ENCODE measurements at regions not wholly inside any gene's neighbourhood (a gene's known extent, or its start where the extent isn't known, plus 50 kb on each side); places are given as distances from the start of the nearest gene placed in this dataset.

DNA sequence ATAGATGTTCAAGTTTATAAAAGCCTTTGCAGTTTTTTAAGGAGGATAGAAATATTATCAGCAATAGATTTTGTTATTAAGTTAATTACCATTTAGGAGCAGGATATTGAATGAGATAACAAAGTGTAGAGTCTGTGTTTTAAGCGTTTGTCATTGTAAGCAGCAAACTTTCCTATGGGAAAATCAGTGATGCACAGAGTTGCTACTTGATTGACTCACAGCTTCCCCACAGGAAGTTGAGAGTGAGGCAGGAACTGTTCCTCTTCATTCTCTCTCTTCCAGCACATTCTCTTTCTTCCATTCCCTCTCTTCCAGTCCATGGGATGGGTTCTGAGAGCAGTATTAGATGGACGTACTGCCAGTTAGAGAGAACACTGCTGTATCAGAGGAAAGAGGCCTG, 867.7 kb upstream of the AGA start:
- no peak for DNase-seq

DNA sequence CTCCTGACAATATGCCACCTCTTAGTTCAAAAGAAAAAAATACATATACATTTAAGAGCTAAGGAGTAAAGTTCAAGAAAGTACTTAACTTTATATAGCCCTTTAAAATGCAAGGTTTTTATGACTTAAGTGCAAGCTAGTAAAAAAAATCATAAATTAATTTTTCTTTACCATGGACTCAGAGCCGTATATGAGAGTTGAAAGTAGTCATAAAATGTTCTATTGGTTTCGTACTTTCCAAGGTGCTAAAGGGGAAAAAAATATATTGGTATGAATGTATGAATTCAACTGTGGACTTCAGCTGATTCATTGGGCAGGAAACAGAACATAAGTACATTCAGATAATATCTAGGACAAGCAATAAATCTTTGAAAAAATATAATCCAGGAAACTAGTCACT, 869.8 kb upstream of the AGA start:
- DNase-seq: no peak

DNA sequence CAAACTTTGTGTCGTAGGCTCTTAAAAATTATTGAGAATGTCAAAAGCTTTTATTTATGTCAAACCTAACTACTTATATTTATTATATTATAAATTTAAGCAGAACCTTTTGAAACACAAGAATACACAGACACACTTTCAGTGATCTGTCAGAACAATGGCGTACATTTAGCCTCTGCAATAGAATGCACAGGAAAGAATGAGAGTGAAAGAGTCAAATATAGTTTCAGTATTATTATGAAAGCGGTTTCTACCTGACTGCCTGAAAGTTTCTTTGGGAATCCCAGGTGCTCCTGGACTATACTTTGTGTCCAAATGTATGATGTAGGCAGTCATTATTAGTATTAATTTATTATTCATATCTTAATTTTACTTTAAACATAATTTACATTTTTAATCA, 872.0 kb upstream of the AGA start:
- DNase-seq: no peak

DNA sequence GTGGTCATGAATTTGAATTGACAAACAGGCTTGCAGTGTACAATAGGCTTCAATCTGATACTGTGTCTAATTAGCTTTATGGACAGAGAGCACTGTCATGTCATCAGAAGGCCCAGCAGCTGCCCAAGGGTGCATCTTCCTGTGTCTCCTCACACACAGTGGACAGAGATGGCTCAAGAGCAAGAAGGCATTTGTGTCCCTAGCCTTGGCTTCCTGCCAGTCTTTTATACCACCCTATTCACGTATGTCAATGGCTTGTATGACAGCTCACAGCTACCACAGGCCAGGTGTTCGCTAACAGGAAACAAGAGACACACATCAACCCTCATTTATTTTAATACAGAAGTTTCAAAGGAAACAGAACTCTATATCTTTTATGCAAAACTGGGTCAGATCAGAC, 874.0 kb upstream of the AGA start:
- no peak for DNase-seq

DNA sequence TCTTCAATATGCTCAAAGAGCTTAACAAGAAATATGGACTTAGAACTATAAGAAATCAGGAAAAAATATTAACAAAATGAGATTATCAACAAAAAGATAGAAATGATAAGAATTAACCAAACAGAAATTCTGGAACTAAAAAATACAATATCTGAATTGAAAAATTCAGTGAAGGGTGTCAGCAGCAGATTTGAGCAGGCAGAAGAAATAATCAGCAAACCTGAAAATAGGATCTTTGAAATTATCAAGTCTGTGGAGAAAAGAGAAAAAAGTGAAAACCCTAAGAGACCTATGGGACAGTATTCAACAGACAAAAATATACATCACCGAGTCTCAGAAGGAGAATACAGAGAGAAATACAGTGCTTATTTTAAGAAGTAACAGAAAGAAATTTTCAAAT, 877.8 kb upstream of the AGA start:
- DNase-seq: no peak

DNA sequence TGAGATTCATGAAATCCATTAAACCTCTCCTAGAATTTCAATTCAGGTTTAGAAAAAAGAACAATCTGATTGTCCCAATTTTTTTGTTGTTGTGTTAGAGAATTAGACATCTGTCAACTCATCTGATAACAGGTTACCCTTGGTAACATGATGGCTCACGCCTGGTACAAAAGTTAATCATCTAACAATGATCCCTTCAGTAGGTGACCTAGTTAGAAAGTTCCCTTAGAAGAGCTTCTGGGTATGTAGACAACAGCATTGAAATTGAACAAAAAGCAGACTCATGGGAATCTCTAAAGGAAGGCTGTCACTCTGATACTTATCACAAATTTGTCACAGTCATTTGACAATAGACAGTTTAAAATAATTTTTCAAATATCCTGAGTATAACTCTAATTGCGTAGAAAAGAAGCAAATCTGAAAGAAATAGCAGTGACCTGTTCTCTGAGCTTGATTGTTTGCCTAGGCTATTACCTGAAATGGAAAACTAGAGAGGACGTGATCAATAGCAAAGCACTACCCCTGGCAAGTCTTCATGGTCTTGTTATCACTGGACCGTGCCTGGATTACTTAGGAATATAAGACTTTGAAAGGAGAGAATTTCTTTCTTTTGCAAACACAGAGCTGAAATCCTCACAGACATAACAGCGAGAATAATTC, 880.4 kb upstream of the AGA start:
- DNase-seq: no peak

DNA sequence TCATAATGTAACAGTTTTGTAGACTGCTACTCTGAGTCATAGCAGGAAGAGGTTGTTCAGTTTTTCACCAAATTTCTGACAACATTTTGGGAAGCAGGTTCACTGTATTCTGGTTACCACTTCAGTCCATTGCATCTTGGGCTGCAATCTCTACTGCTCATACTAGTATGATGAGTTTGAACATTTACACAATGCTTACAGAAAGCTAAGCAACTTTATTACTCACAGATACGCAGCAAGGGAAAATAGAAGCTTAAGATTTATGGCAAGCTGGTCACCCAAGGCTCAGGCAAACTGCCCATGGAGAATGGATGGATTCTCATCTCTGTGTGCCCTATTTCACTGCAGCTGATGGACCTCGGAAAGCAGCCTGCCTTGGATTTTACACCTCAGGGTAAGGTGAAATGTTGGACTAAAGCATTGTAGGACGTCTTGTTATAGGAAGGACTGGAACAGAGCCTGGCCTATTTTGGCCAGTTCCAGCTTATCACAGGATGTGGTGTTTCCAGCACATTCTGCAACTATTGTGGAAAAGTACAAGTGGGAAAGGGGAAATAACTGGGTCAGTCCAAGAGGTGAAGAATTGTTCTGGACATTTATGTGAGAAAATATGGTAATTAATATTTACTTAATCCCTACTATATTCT, 887.1 kb upstream of the AGA start:
- no peak for DNase-seq

DNA sequence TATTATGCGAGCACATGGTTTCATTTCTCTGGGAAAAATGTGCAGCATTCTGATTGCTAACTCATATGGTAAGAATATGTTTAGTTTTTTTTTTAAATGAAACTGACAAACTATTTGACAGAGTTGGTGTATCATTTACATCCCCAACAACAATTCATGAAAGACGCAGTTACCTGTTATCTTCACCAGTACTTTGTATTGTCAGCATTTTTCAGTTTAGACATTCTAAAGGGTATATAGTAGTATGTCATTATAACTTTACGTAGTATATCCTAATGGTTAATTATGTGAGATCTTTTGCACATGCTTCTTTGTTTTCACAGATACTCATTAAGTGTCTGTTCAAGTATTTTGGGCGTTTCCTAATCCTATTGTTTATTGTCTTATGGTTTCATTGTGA, 891.1 kb upstream of the AGA start:
- DNase-seq: no peak

DNA sequence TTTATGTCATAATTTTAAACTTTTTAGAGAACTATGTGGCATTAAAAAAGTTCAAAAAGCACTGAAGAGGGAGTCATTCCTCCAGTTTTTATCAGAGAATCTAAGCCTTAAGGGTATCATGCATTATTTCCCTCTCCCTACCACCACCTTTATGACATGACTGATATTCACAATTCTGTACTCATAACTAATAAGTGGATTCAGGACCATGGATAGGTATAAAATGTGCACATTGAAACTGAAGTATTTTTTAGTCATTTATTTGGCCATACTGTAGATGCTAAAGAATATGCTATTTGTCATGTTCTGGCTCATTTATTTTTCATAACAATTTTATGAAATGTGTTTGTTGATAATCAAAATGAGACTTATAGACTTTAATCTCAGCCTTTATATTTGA, 897.5 kb upstream of the AGA start:
- DNase-seq: no peak

DNA sequence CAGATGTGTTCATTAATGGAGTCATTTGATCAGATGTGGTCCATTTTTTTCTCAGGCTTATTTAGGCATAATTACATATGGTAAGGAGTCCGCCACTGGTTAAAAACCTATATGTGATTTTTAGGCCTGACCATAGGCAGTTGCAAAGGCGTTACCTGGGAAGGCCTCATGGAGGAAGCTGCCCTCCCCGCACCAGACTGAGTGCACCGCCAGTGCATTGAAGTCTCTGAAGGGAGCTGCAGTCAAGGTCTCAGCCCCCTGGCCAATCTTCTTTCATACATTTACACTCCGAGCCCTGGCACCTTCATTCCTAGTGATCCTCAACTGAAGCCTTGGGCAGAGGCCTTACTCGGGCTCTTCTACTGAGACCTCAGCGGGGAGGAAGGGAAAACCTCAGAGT, 898.2 kb upstream of the AGA start:
- no peak for DNase-seq

DNA sequence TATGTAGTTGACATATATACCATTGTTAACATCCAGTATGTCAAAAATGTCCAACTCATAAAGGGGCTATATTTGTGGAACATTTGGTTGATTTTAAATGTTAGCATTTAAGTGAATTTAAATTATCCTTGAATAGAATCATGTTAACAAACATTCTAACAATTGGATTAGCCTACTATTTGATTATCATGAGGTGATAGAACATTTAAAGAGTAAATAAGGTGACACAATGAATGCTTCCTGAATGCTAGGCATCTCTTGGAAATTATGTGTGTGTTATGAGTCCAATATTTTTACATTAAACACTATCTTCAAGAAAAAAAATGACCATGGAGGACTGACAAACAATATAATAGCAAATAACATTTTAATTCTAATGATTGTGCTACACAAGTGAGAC, 901.9 kb upstream of the AGA start:
- DNase-seq: no peak

DNA sequence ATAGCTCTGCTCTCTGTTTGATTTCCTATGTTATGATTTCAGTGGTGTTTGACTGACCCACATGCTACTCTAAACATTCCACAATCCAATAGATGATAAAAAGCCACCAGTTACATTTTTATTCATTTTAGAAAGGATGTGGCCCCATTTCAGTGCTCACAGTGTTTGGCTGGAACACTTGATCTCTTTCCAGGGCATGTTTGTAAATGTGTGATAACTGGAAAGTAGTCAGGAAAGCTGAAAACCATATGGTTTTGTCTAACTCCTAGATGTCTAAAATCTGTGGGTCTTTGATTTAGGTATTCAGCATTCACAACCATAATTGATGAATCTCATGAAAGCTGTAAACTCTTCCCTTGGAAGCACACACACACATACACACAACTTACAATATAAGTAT, 904.9 kb upstream of the AGA start:
- DNase-seq: no peak

DNA sequence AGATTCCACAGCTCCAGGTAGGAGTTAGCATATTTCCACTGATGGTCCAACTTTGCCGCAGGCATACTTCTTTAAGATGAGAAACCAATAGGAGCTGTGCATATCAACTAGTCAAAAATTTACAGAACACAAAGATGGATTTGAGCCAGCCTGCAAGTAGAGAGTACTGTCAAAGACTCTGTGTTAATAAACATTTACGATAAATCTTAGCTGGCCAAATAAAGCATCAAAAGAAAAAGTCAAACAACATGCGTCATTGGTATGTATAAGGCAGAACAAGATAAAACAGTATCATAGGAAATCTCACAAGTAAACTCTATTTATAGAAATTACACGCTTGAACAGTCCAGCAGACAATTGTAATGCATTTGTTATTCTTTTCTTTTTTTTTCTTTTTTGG, 907.4 kb upstream of the AGA start:
- no peak for DNase-seq

DNA sequence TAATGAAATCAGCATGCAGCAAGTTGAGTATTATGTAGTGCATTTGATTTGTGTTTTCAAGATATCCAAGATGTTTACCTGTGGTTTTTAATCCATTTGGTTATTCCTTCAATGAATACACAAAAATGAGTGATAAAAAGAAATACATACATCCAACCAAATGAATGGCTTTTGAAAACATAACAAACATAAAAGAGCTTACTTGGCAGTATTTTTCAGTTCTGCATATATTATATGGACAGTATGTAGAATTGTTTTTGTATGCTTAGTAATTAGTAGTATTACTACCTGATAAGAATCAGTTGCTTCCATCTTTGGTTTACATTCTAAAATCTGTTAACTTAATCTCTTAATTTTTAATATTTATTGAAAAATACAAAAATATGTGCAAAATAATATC, 908.9 kb upstream of the AGA start:
- DNase-seq: no peak

DNA sequence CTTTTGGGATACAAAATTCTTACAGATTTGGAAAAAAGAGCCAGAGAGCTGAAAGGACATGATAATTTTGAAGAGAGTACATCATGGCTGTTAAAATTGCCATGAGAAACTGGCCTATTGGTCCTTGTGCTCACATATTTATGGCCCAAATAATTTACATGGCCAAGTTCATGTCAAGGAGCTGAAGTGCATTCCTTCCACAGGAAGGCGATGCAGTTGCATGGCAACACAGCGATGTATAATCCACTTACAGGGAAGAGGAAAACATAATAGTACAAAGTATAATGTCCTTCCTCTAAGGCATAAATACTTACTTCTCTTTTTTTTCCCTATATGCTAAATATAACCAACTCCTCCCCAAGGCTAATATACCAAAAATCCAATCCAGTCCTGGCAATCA, 914.5 kb upstream of the AGA start:
- no peak for DNase-seq

DNA sequence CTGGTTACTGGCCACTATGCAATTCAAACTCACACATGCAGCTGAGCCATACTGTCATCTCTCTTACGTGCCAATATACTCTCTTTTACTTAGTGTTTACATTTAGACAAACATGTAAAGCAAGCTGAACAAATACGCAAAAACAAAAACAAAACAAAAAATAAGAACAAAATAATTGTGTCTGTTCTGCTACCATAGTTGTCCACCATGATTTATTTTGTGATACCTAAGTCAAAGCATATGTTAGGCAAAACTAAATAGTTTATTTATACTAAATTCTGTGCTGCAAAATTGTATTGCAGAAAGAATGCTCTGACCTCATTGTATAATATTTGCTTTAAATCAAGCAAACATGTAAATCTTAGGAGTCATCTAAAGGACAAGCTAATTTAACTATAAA, 943.2 kb upstream of the AGA start:
- DNase-seq: no peak

DNA sequence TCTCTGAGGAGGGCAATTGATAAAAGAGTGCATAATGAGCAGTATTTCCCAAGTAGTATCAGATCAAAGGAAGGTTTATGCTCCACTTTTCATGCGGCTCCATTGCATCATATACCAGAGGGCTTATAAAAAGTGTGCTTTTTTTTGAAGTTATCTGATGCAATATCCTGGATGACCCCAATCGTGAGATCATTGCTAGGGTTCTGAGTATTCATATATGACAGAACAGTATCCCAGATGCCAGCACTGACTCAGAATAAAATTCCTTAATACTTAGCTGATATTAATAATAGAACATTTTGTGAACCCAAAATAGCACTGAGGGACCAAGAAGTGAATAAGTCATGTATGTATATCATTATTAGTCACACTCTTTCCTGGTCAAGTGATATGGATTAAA, 945.5 kb upstream of the AGA start:
- DNase-seq: no peak

DNA sequence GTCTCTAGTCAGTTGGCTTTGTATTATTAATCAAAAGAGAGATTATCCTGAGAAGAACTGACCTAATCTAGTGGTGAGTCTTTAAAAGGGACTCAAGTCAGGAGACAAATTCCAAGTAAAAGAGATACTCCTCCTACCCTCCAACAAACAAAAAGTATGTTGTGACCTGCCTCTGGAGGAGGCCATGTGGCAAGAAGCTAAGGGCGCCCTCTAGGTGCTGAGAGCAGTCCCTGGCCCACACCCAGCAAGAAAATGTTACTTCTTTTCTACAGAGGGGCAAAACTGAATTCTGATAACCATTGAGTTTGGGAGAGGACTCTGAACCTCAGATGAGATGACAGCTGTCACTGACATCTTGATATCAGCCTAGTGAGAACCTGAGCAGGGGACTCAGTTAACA, 953.6 kb upstream of the AGA start:
- no peak for DNase-seq

DNA sequence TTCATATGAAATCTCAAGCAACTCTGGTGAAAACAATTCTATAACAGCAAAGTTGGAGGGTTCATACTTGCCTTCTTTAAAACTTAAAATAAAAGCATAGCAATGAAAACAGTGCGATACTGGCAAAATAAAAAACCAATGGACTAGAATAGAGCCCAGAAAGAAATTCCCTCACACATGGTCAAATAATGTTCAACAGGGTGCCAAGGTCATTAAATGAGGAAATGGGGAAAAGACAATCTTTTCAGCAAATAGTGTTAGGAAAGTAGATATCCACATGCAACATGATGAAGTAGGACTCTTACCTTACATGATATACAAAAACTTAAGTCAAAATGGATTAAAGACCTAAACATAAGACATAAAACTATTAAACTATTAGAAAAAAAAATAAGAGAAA, 970.2 kb upstream of the AGA start:
- DNase-seq: no peak

DNA sequence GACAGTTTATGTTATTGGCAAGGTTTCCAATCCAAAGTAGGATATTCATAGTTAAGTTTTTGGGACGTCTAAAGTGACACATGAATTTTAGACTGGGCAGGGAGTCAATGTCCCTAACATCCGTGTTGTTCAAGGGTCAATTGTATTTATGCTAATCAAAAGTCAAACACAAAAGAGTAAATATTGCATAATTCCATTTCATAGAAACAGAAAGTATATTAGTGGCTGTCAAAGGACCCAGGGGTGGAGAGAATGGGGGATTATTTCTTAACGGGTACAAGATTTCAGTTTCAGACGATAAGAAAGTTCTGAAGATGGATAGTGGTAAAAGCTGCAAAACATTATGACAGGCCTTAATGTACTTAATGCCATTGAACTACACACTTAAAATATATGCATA, 971.8 kb upstream of the AGA start:
- no peak for DNase-seq

DNA sequence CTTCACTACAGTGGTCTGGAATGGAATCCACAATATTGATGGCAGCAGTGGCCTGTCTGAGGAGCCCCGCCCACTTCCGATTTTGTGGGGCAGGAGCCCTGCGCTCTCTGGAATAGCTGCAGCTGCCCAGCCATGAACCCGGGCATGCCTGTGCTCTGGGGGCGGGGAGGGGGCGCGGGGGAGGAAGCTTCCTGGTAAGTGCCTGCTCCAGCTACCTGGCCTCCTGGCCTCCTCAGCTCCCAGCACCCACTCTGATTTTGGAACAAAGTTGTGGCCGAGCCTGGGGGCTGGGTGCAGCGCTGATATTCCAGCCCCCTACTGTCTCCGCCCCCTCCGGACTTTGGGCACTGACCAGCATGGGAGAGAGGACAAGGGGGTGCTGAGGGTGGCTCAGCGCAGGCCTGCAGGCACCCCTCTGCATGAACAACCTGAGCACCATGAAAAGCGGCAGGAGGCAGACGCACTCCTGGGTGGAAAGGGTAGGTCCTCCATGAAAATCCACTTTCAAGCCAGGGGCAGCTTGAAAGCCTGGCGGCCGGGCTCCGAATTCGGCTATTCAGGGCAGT, 972.7 kb upstream of the AGA start:
- no peak for DNase-seq

DNA sequence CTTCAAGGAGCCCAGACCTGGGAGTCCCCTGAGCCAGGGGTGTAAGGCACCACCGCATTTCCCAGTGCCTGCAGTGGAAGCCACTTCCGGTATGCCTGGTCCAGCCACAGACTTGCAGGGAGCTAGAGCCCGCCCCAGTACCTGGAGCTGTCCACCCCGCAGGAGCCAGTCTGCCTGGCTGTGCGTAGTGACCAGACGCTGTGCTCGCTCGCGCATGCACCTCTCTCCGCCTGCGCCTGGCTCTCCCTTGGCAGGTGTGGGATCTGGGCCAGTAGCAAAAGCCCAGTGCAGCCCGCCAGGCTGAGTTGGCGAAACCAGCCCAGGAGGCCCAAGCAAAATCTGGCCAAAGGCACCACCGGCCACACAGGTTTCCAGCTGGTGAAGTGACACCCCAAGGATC, 973.7 kb upstream of the AGA start:
- no peak for DNase-seq

DNA sequence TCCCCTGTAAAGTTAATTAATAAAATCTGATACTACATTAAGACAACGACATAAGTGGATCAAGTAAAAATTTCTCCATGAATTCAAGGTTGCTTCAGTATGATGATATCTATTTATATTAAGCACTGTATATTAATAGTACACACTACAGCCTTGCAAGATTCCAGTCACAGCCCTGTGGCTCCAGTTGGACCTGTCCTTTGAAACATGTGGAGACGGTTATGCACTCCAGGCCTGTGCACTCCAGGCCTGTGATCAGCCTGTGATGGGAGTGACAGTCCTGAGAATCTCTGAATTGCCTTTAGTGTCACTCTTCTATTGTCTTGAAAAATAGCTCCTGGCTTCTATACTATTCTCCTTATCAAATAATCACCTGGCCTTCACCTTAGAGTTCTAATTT, 981.1 kb upstream of the AGA start:
- no peak for DNase-seq

DNA sequence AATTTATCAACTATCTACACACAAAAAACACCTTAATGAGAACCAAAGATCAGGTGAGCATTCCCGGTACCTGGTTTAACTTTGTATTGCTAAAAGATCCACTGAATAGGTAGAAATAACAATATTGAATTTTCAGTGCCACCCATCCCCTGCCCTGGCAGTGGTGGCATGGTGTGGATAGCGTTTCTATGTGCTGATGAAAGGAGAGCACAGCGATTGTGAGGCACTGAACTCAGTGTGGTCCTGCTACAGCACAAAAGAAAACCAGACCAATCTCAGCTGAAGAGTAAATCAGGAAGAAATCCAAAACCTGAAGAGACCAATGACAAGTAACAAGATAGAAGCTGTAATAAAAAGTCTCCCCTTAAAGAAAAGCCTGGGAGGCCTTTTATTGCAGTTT, 984.6 kb upstream of the AGA start:
- DNase-seq: no peak

DNA sequence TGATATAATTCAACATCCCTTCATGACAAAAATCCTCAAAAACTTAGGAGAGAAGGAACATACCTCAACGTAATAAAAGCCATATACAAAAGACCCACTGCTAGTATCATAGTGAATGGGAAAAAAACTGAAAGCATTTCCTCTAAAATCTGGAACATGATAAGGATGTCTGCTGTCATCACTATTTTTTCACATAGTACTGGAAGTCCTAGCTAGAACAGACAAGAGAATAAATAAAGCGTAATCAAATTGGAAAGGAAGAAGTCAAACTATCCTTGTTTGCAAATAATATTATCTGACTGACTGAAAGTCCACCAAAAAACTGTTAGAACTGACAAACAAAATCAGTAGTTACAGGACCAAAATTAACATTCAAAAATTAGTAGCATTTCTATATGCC, 985.4 kb upstream of the AGA start:
- DNase-seq: no peak
